Sigmoid colon (tissue), 6 donors: ENCODE measurements at regions not wholly inside any gene's neighbourhood (a gene's known extent, or its start where the extent isn't known, plus 50 kb on each side); places are given as distances from the start of the nearest gene placed in this dataset.

Experiments
- DNase-seq: peaks from one replicate; pipeline ENCODE4 v3.0.0-alpha.2; 2019
- H3K27ac ChIP-seq, 4 donors: fragments of 200-600 bp; sonication (generic); one replicate each; pipeline ENCODE4 v1.5.1; 2016 to 2019; ENCODE audit warnings: mild to moderate bottlenecking in 1 of 4
- H3K27me3 ChIP-seq, 3 donors: fragments of 200-600 bp; sonication (generic); one replicate each; pipeline ENCODE4 v1.5.1; 2019; ENCODE audit warnings: mild to moderate bottlenecking in 1 of 3
- H3K36me3 ChIP-seq, 4 donors: fragments of 200-600 bp; sonication (generic); one replicate each; pipeline ENCODE4 v1.5.1; 2016 to 2019
- H3K4me1 ChIP-seq, 4 donors: fragments of 200-600 bp; sonication (generic); one replicate each; pipeline ENCODE4 v1.5.1; 2017 to 2019
- H3K4me3 ChIP-seq, 4 donors: fragments of 200-600 bp; sonication (generic); one replicate each; pipeline ENCODE4 v1.5.1; 2017 to 2019; ENCODE audit warnings: mild to moderate bottlenecking in 2 of 4, moderate library complexity in 1 of 4
- H3K9me3 ChIP-seq, 4 donors: fragments of 200-600 bp in 3 of 4; sonication (generic) in 3 of 4; one replicate each; pipeline versions ENCODE4 v1.5.1 to v1.6.1; 2013 to 2019
- CTCF ChIP-seq, 4 experiments: fragments of 450-650 bp in 3 of 4; fragments of 200-600 bp in 1 of 4; IDR thresholded peaks; one replicate each; pipeline ENCODE4 v1.5.1; 2016 to 2019; ENCODE audit warnings: antibody characterized with exemption in 4 of 4, mild to moderate bottlenecking in 3 of 4, moderate library complexity in 2 of 4
- EP300 ChIP-seq, 4 donors: sonication (generic); formaldehyde crosslinking; IDR thresholded peaks; one replicate each; pipeline ENCODE4 v1.6.1; 2017; ENCODE audit warnings: antibody characterized with exemption in 4 of 4
- POLR2A ChIP-seq, 2 donors: fragments of 450-650 bp; IDR thresholded peaks; one replicate each; pipeline ENCODE4 v1.6.1; 2016; ENCODE audit warnings: antibody characterized with exemption in 2 of 2, mild to moderate bottlenecking in 2 of 2, moderate library complexity in 2 of 2
- POLR2AphosphoS5 ChIP-seq, 4 donors: sonication (generic); formaldehyde crosslinking; IDR thresholded peaks; one replicate each; pipeline ENCODE4 v1.6.1; 2017; ENCODE audit warnings: antibody characterized with exemption in 4 of 4
- WGBS, 2 donors: extraction: QIAGEN DNeasy Blood & Tissue Kit; methylation state at CpG; one replicate each; pipeline ENCODE4 v1.1.7; 2013; 5-methylcytosine and 5-hydroxymethylcytosine counted together
- intact Hi-C: fragments of 100-400 bp; cut with DNase I; formaldehyde crosslinking; loops from one replicate; pipeline ENCODE4 v1.15.1; 2023
- donor health status: healthy with polysubstance abuse.
- donor health status: healthy.

DNA sequence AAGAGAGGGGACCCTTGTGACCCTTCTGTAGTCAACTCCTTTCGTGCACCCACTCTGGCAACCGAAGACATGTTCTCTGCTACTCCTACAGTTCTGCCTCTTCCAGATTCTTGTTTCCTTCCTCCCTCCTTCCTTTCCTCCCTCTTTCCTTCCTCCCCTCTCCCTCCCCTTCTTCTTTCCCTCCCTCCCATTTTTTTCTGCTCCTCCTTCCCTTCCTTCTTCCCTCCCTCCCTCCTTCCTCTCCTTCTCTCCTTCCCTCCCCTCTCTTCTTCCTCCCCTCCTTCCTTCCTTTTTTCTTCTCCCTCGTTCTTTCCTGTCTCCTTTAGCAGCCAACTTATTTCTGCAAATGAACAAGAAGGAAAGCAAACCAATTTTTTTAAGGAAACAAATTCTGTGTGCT lies 111.5 kb downstream of the NPTX2 start:
- H3K4me1 ChIP-seq: no peaks in the 10 kb centered on the region
- intact Hi-C loops: no loop called here
- no peak for TF ChIP-seq EP300 (IDR thresholded peaks at IDR 0.05)
- peak; percentile 4 for DNase-seq
- H3K36me3 ChIP-seq: no peaks in the 10 kb centered on the region
- H3K27me3 ChIP-seq: peaks cover 0 to 10% (median 0%) of the 10 kb centered on the region in 3 donors
- peaks cover 0 to 5% (median under 1%) of the 10 kb centered on the region in 4 donors for H3K9me3 ChIP-seq
- H3K27ac ChIP-seq: no peak overlapping the region
- no peak overlapping the region for H3K4me3 ChIP-seq
- WGBS, 2 donors: 48 to 57% methylated on average over 3 of the region's 3 CpGs

DNA sequence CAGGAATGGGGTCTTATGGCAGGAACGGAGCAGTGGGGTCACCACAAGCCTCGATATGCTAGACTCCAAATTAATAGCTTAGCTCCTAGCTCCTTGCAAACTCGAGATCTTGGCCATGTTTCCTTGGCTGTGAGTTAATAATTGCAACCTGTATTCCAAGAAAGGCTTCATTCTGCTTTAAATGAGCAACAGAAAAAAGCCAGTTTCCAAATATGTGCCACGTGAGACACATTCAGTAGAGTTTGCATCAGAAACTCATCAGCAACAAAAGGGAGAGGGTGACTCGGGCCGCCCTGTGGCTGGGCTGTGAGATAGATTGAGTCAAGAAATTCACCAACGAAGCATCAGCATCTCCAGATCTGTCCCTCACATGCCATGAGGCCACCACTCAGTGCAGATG lies 112.0 kb downstream of the NPTX2 start:
- Histone ChIP-seq H3K9me3 (peaks cover 0 to 5% (median under 1%) of the 10 kb centered on the region in 4 donors), H3K27me3 (peaks cover 0 to 10% (median 0%) of the 10 kb centered on the region in 3 donors), H3K4me3 (no peak overlapping the region), H3K36me3 (no peaks in the 10 kb centered on the region), H3K27ac (no peak overlapping the region), H3K4me1 (no peaks in the 10 kb centered on the region)
- 60 to 72% methylated on average over 7 of the region's 7 CpGs for WGBS, 2 donors
- TF ChIP-seq CTCF (IDR thresholded peaks at IDR 0.05): no peak
- TF ChIP-seq EP300 (IDR thresholded peaks at IDR 0.05): no peak
- TF ChIP-seq POLR2A (IDR thresholded peaks at IDR 0.05): no peak
- intact Hi-C loops: no loop called here
- peak; percentile 7 for DNase-seq

DNA sequence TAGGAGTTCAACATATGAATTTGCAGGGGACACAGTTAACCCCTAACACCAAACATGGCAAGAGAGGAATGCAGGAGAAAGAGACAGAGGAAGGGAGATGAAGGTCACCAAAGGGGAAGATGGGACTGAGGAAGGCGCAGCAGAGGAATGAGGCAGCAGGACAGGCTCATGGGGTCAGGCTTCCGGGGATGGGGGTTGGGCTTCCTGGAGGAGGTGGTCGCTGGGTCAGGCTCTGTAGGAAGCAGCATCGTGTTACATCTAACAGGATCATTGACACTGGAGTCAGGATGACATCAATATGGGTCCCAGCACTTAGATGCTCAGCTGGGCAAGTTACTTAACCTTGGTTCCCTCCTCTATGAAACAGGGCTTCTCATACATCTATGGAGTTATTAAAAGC lies 113.2 kb downstream of the NPTX2 start:
- no peaks in the 10 kb centered on the region for H3K36me3 ChIP-seq
- no peak overlapping the region for H3K4me3 ChIP-seq
- DNase-seq: peak; percentile 8
- TF ChIP-seq POLR2A (IDR thresholded peaks at IDR 0.05) (no peak), EP300 (IDR thresholded peaks at IDR 0.05) (no peak), POLR2AphosphoS5 (IDR thresholded peaks at IDR 0.05) (no peak), CTCF (IDR thresholded peaks at IDR 0.05) (no peak)
- no peaks in the 10 kb centered on the region for H3K4me1 ChIP-seq
- intact Hi-C loops: no loop called here
- no peak overlapping the region for H3K27ac ChIP-seq
- H3K9me3 ChIP-seq: peaks cover 0 to 5% (median under 1%) of the 10 kb centered on the region in 4 donors
- WGBS, 2 donors: 45 to 50% methylated on average over 4 of the region's 4 CpGs
- peaks cover 0 to 10% (median 0%) of the 10 kb centered on the region in 3 donors for H3K27me3 ChIP-seq

DNA sequence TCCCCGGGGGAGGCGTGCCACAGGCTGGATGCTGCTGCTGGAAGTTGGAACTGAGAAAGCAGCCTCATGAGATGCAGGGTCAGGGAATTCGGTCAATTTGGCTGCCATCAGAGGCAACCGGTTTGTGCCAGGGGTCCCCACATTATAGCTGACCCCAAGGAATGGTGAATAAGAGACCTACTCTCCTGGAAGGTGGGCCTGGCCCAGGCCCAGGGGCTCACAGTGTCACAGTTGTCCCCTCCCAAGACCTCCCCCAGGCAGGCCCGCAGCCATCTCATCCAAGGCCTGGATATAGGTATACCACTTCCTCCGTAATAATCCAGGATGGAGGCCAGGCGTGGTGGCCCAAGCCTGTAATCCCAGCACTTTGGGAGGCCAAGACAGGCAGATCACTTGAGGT lies 114.6 kb downstream of the NPTX2 start:
- Histone ChIP-seq H3K27ac (no peak overlapping the region), H3K9me3 (peaks cover 0 to 5% (median under 1%) of the 10 kb centered on the region in 4 donors), H3K4me3 (no peak overlapping the region), H3K36me3 (no peaks in the 10 kb centered on the region), H3K27me3 (peaks cover 0 to 10% (median 0%) of the 10 kb centered on the region in 3 donors), H3K4me1 (no peaks in the 10 kb centered on the region)
- 86 to 88% methylated on average over 7 of the region's 7 CpGs for WGBS, 2 donors
- TF ChIP-seq EP300 (IDR thresholded peaks at IDR 0.05): no peak
- TF ChIP-seq POLR2A (IDR thresholded peaks at IDR 0.05): no peak
- no peak for TF ChIP-seq CTCF (IDR thresholded peaks at IDR 0.05)
- no peak for TF ChIP-seq POLR2AphosphoS5 (IDR thresholded peaks at IDR 0.05)
- intact Hi-C loops: no loop called here
- no peak for DNase-seq

DNA sequence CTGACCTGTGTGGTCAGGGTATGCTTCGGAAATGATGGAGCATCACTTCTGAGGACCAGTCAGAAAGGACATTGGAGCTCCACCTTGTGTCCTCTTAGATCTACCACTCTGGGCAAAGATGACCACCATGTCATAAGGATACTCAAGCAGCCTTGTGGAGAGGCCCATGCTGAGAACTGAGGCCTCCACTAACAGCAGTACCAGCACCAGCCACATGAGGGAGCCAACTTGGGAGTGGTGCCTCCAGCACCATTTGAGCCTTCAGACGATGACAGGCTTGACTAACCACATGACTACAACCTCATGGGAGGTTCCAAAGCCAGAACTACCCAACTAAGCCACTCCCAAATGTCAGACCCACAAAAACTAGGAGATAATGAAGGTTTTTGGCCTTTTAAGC lies 116.0 kb downstream of the NPTX2 start:
- H3K36me3 ChIP-seq: no peaks in the 10 kb centered on the region
- WGBS, 2 donors: 63 to 64% methylated on average over 2 of the region's 2 CpGs
- no peak for DNase-seq

More for the DNA sequence above, 116.0 kb downstream of the NPTX2 start:
- peaks cover 0 to 10% (median 0%) of the 10 kb centered on the region in 3 donors for H3K27me3 ChIP-seq
- H3K4me3 ChIP-seq: no peak overlapping the region
- intact Hi-C loops: no loop called here
- H3K9me3 ChIP-seq: peaks cover 0 to 5% (median under 1%) of the 10 kb centered on the region in 4 donors
- no peaks in the 10 kb centered on the region for H3K4me1 ChIP-seq
- TF ChIP-seq EP300 (IDR thresholded peaks at IDR 0.05): no peak
- no peak for TF ChIP-seq CTCF (IDR thresholded peaks at IDR 0.05)
- no peak for TF ChIP-seq POLR2AphosphoS5 (IDR thresholded peaks at IDR 0.05)
- no peak for TF ChIP-seq POLR2A (IDR thresholded peaks at IDR 0.05)
- no peak overlapping the region for H3K27ac ChIP-seq
